ENCODE measurements at regions not wholly inside any gene's neighbourhood (a gene's known extent, or its start where the extent isn't known, plus 50 kb on each side); places are given as distances from the start of the nearest gene placed in this dataset.

- H4K20me1 ChIP-seq (ENCODE audit: insufficient read depth): no peaks in the 10 kb centered on the region
- no peak for DNase-seq
- H3K36me3 ChIP-seq (ENCODE audit: low read depth): no peaks in the 10 kb centered on the region
- H3K4me1 ChIP-seq (ENCODE audit: insufficient read depth): no peaks in the 10 kb centered on the region
- in situ Hi-C loops (cut with MboI): no loop called here
- H3K9me3 ChIP-seq (ENCODE audit: low read depth): no peaks in the 10 kb centered on the region
- no peaks in the 10 kb centered on the region for H3K9me2 ChIP-seq (ENCODE audit: insufficient read depth)
- H3K27ac ChIP-seq: no peak overlapping the region
- no peaks in the 10 kb centered on the region for H3K27me3 ChIP-seq (replicated peaks; ENCODE audit: insufficient read depth)
- WGBS, 2 experiments (ENCODE audit: low coverage in 1 of 2, low lambda C conversion rate in 2 of 2, missing lambda C conversion rate in 2 of 2): 94 to 97% methylated on average over 2 of the region's 2 CpGs
- TF ChIP-seq EZH2phosphoT487 (IDR thresholded peaks at IDR 0.05; ENCODE audit: insufficient read depth, low read depth) (no peak), EZH2 (IDR thresholded peaks at IDR 0.05; ENCODE audit: insufficient read depth, poor library complexity, severe bottlenecking) (no peak)
- H3K79me2 ChIP-seq (ENCODE audit: insufficient read depth): no peaks in the 10 kb centered on the region
- H3K9ac ChIP-seq: no peak overlapping the region
- H3K4me2 ChIP-seq (ENCODE audit: unreplicated experiment): no peak overlapping the region
- H2AFZ ChIP-seq: no peak overlapping the region
- no peak overlapping the region for H3K4me3 ChIP-seq
- no peaks in the 10 kb centered on the region for H3F3A ChIP-seq (ENCODE audit: insufficient read depth)
Measured at GRCh38 chr2:19216238-19216637, 142.2 kb downstream of the OSR1 start.

- Histone ChIP-seq H3K9me2 (ENCODE audit: insufficient read depth) (no peaks in the 10 kb centered on the region), H3K27ac (no peak overlapping the region), H4K20me1 (ENCODE audit: insufficient read depth) (no peaks in the 10 kb centered on the region), H3K4me1 (ENCODE audit: insufficient read depth) (no peaks in the 10 kb centered on the region), H3K36me3 (ENCODE audit: low read depth) (no peaks in the 10 kb centered on the region), H3K9me3 (ENCODE audit: low read depth) (no peaks in the 10 kb centered on the region), H3K4me2 (ENCODE audit: unreplicated experiment) (no peak overlapping the region), H3K27me3 (replicated peaks; ENCODE audit: insufficient read depth) (no peaks in the 10 kb centered on the region), H3K4me3 (no peak overlapping the region), H2AFZ (no peak overlapping the region), H3F3A (ENCODE audit: insufficient read depth) (no peaks in the 10 kb centered on the region), H3K79me2 (ENCODE audit: insufficient read depth) (no peaks in the 10 kb centered on the region), H3K9ac (no peak overlapping the region)
- no peak for TF ChIP-seq EZH2 (IDR thresholded peaks at IDR 0.05; ENCODE audit: insufficient read depth, poor library complexity, severe bottlenecking)
- no peak for TF ChIP-seq EZH2phosphoT487 (IDR thresholded peaks at IDR 0.05; ENCODE audit: insufficient read depth, low read depth)
- DNase-seq: no peak
- in situ Hi-C loops (cut with MboI): no loop called here
- WGBS, 2 experiments (ENCODE audit: low coverage in 1 of 2, low lambda C conversion rate in 2 of 2, missing lambda C conversion rate in 2 of 2): 66 to 69% methylated on average over 5 of the region's 5 CpGs
Measured at GRCh38 chr2:19214682-19215391, 143.6 kb downstream of the OSR1 start.

- Histone ChIP-seq H2AFZ (no peak overlapping the region), H3K36me3 (ENCODE audit: low read depth) (no peaks in the 10 kb centered on the region), H4K20me1 (ENCODE audit: insufficient read depth) (no peaks in the 10 kb centered on the region), H3K4me3 (no peak overlapping the region), H3K9me2 (ENCODE audit: insufficient read depth) (no peaks in the 10 kb centered on the region), H3K9ac (no peak overlapping the region), H3K27me3 (replicated peaks; ENCODE audit: insufficient read depth) (no peaks in the 10 kb centered on the region), H3K9me3 (ENCODE audit: low read depth) (no peaks in the 10 kb centered on the region), H3K4me2 (ENCODE audit: unreplicated experiment) (no peak overlapping the region), H3K79me2 (ENCODE audit: insufficient read depth) (no peaks in the 10 kb centered on the region), H3F3A (ENCODE audit: insufficient read depth) (no peaks in the 10 kb centered on the region), H3K27ac (no peak overlapping the region), H3K4me1 (ENCODE audit: insufficient read depth) (no peaks in the 10 kb centered on the region)
- WGBS, 2 experiments (ENCODE audit: low coverage in 1 of 2, low lambda C conversion rate in 2 of 2, missing lambda C conversion rate in 2 of 2): 93 to 98% methylated on average over 7 of the region's 7 CpGs
- no peak for TF ChIP-seq EZH2phosphoT487 (IDR thresholded peaks at IDR 0.05; ENCODE audit: insufficient read depth, low read depth)
- TF ChIP-seq EZH2 (IDR thresholded peaks at IDR 0.05; ENCODE audit: insufficient read depth, poor library complexity, severe bottlenecking): no peak
- in situ Hi-C loops (cut with MboI): no loop called here
- DNase-seq: no peak
Measured at GRCh38 chr2:19209575-19210341, 148.7 kb downstream of the OSR1 start.

GRCh38 chr2:19208479-19209199 is 149.8 kb downstream of the OSR1 start:
- H3K27ac ChIP-seq: no peak overlapping the region
- no peaks in the 10 kb centered on the region for H3K36me3 ChIP-seq (ENCODE audit: low read depth)
- H3K4me1 ChIP-seq (ENCODE audit: insufficient read depth): no peaks in the 10 kb centered on the region
- no peak for DNase-seq
- no peaks in the 10 kb centered on the region for H3F3A ChIP-seq (ENCODE audit: insufficient read depth)
- no peaks in the 10 kb centered on the region for H4K20me1 ChIP-seq (ENCODE audit: insufficient read depth)
- no peaks in the 10 kb centered on the region for H3K9me3 ChIP-seq (ENCODE audit: low read depth)
- in situ Hi-C loops (cut with MboI): no loop called here
- no peak overlapping the region for H3K4me3 ChIP-seq
- H3K4me2 ChIP-seq (ENCODE audit: unreplicated experiment): no peak overlapping the region
- WGBS, 2 experiments (ENCODE audit: low coverage in 1 of 2, low lambda C conversion rate in 2 of 2, missing lambda C conversion rate in 2 of 2): 84 to 88% methylated on average over 4 of the region's 4 CpGs
- H3K79me2 ChIP-seq (ENCODE audit: insufficient read depth): no peaks in the 10 kb centered on the region
- H2AFZ ChIP-seq: no peak overlapping the region
- no peaks in the 10 kb centered on the region for H3K27me3 ChIP-seq (replicated peaks; ENCODE audit: insufficient read depth)
- H3K9me2 ChIP-seq (ENCODE audit: insufficient read depth): no peaks in the 10 kb centered on the region
- TF ChIP-seq EZH2 (IDR thresholded peaks at IDR 0.05; ENCODE audit: insufficient read depth, poor library complexity, severe bottlenecking) (no peak), EZH2phosphoT487 (IDR thresholded peaks at IDR 0.05; ENCODE audit: insufficient read depth, low read depth) (no peak)
- no peak overlapping the region for H3K9ac ChIP-seq
